Head of caudate nucleus (tissue), 42 donors: ENCODE measurements at regions not wholly inside any gene's neighbourhood (a gene's known extent, or its start where the extent isn't known, plus 50 kb on each side); places are given as distances from the start of the nearest gene placed in this dataset.
"Not testable (repeated sequence)": the region's sequence is repeated elsewhere in the genome, so short reads cannot be mapped to it uniquely, and the experiment has no call there.

Experiments used
- DNase-seq, 42 donors: peaks; one replicate each; pipeline versions ENCODE4 v3.0.0 to v3.0.0-alpha.2; 2020 to 2021; ENCODE audit warnings: mixed read lengths in 7 of 42
- intact Hi-C: fragments of 100-400 bp; cut with DNase I; formaldehyde crosslinking; loops from one replicate; pipeline ENCODE4 v1.15.0; 2022

DNA sequence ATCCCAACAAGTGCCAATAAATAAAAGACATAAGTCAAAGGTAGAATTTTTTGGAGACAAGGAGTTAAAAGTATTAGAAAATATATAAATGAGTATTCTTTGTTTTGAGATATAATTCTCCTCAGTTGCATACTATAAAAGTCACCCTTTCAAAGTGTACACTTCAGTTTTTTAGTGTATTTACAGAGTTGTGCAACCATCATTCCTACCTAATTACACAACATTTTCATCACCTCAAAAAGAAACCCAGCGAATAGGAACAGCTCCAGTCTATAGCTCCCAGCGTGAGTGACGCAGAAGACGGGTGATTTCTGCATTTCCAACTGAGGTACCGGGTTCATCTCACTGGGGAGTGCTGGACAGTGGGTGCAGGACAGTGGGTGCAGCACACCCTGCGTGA lies 1175.7 kb downstream of the PCDH19 start:
- intact Hi-C loops, DNase-seq: not testable (repeated sequence)

- no peak for DNase-seq
- intact Hi-C loops, result no loop called here
Measured at GRCh38 chrX:99192421-99192820, 1217.7 kb downstream of the PCDH19 start.

DNA sequence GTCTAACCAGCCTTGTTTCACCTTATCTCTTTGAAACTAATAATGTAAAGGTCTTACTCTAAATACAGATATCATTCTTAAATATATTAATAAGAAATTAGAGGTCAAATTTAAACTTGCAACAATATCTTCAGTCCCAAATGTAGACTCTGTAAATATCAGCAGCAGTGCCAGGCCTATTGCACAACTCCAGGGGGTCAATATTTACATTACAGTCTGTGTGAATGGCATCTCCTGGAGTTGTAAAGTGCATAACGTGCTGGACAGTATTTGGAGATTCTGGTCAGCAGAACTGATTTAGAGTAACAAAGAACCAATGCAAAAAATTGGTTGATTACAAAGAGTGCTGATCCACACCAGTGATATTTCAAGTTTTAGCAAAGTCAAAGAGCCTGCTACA lies 1225.9 kb downstream of the PCDH19 start:
- intact Hi-C loops, result no loop called here
- DNase-seq, result no peak

GRCh38 chrX:99172958-99173357 lies 1237.1 kb downstream of the PCDH19 start:
- no peak for DNase-seq

GRCh38 chrX:99142745-99143144 lies 1267.3 kb downstream of the PCDH19 start:
- DNase-seq, result no peak

More at GRCh38 chrX:99172958-99173357, 1237.1 kb downstream of the PCDH19 start:
- intact Hi-C loops, result no loop called here

DNA sequence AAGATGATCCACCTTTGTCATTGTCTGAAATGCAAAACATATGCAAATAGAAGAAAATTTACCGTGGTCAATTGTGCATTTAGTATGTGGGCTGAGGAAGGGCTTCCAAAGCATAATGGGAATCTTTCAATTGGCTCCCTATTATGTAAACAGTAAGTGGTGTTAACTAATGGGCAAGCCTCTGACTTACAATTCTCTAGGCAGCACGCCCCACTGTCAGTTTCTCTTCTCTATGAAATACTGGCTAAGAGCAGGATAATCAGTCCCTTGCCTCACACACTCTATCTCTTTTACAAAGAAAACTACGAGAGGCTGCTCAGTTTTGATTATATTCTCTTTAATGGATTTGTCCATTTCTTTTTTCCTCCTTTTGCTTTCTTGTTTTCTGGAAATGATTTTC lies 1272.6 kb downstream of the PCDH19 start:
- intact Hi-C loops, result no loop called here
- DNase-seq, result no peak

More at GRCh38 chrX:99142745-99143144, 1267.3 kb downstream of the PCDH19 start:
- intact Hi-C loops, result no loop called here

- intact Hi-C loops, result no loop called here
Measured at GRCh38 chrX:99117011-99117410, 1293.1 kb downstream of the PCDH19 start.

DNA sequence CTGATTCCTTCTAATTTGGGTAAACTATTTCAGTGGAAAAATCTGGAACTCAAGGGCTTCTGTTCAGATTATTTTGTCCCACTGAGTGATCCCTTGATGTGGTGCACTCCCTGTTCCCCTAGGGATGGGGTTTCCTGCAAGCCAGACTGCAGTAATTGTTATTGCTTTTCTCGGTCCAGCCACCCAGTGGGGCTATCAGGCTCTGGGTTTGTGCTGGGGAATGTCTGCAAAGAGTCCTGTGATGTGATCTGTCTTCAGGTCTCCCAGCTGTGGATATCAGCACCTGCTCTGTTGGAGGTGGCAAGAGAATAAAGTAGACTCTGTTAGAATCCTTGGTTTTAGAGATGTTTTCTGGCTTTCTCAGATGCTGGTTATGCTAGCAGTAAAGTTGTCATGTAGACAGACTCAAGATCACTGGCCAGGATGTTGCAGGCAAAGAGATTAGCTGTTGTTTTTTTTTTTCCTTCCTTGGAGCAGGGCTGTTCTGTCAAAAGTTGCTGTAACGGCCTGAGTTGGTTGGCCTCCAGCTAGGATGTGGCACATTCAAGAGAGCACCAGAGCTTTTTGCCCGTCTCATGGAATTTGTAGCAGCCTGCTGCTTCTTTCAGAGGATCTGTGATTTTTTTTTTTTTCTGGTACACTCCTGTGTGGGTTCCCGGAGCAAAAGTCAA lies 1314.0 kb downstream of the PCDH19 start:
- no peak for DNase-seq
- intact Hi-C loops, result no loop called here

More at GRCh38 chrX:99117011-99117410, 1293.1 kb downstream of the PCDH19 start:
- DNase-seq, result no peak

DNA sequence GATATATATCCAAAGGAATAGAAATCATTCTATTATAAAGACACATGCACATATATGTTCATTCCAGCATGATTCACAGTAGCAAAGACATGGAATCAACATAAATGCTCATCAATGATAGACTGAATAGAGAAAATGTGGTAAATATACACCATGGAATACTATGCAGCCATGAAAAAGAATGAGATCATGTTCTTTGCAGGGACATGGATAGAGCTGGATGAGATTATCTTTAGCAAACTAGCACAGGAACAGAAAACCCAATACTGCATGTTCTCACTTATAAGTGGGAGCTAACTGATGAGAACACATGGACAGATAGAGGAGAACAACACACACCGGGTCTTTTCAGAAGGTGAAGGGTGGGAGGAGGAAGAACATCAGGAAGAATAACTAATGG lies 1318.6 kb downstream of the PCDH19 start:
- intact Hi-C loops, result no loop called here
- no peak for DNase-seq

- intact Hi-C loops, result no loop called here
- DNase-seq, result no peak
Measured at GRCh38 chrX:99078301-99078700, 1331.8 kb downstream of the PCDH19 start.

- DNase-seq, result no peak
Measured at GRCh38 chrX:99077099-99077498, 1333.0 kb downstream of the PCDH19 start.

DNA sequence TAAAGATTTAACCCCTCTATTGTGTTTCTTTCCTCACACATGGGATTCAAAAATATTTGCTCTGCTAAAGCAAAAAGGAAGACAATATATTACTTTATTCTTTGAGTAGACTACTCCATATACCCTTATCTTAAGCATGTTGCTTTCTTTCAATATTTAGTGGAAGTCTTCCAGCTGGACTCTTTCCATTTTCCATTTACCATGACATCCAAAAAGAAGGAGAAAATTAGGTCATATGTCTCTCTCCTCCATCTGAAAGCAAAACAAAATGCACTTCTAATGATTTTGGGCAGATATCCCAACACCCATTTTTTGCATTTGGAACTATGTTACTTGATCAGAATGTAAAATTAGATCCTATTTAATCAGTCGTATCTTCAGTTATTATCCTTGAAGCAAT lies 1336.5 kb downstream of the PCDH19 start:
- DNase-seq, result no peak

More at GRCh38 chrX:99077099-99077498, 1333.0 kb downstream of the PCDH19 start:
- intact Hi-C loops, result no loop called here

GRCh38 chrX:99051639-99052038 lies 1358.4 kb downstream of the PCDH19 start:
- DNase-seq, result no peak
- intact Hi-C loops, result no loop called here

More for the DNA sequence above, 1336.5 kb downstream of the PCDH19 start:
- intact Hi-C loops, result no loop called here

DNA sequence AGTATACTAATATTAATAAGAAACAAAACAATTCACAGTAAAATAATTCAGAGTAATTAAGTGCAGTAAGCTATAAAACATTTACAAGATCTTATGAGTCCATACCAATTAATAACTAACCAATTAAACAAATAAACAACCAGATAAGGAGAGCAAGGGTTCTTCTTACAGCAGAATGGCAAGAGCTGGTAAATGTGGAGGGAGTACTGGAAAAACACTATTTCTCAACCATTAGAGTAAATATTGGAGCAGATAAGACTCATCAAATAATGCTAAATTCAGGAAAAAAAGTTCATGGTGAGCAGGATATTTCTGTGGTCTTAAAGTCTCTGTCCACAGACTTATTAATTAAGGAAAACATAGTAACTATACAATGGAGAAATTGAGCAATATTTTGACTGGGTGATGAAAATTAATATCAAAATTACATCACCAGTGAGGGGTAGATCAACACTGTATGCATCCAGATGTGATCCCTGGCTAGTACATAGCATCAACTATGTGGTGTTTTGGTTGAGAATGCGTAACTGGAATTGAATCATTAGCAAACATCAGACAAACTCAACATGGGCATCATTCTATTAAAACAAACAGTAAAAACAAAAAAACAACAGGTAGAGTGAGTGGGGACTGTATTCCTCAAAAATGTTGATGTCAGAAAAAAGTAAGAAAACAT lies 1376.7 kb downstream of the PCDH19 start:
- DNase-seq, result no peak
- intact Hi-C loops, result no loop called here

DNA sequence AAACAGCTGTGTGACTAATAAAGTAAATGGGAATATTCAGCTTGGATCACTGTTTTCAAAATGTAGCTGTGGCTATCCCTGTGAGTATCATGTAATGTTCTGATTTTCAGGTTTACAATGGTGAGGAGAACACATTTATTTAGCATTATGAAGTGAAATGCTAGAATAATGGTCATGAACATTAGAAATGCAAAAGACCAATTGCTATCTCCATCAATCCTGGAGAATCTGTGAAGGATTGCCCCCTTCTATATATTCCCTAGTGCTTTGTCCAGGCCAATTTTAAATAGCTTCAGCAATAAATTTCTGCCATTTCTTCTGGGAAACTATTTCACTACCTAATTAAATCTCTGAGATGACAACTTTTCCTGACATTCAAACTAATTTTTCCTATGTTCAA lies 1399.1 kb downstream of the PCDH19 start:
- no peak for DNase-seq
- intact Hi-C loops, result no loop called here

GRCh38 chrX:99001286-99001685 lies 1408.8 kb downstream of the PCDH19 start:
- no peak for DNase-seq
- intact Hi-C loops, result no loop called here

GRCh38 chrX:98962996-98963395 lies 1447.1 kb downstream of the PCDH19 start:
- intact Hi-C loops, result no loop called here
- DNase-seq, result no peak

DNA sequence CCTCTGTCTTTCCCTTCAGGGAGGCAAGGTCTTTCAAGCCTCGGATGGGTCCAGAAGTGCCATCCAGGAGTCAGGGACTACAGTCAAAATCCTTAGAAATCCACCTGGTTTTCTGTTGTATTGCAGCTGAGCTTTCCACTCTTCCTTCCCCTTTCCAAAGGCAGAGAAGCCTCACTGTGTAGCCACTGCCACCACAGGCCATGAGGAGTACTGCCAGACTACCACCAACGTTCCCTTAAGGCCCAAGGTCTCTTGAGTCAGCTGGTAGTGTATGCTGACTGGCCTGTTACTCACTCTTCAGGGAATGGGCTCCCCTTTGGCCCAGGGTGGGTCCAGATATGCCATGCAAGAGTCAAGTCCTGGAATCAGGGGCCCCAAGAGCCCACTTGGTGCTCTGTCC lies 1454.1 kb downstream of the PCDH19 start:
- no peak for DNase-seq
- intact Hi-C loops, result no loop called here

DNA sequence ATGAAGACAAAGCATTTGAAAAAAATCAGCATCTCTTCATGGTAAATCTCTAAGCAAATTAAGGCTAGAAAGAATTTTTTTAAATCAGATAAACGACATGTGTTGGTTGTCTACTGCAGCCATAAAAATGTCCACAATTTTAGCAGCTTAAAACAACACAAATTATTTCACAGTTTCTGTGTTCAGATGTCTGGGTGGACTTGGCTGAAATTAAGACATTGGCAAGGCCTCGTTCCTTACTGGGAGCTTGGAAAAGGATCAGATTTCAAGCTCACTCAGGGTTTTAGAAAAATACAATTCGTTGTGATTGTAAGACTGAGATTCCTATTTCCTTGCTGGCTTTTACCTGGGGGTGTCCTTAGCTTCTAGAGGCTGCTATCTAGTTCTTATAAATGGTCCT lies 1470.6 kb downstream of the PCDH19 start:
- no peak for DNase-seq

GRCh38 chrX:98931216-98931615 lies 1478.9 kb downstream of the PCDH19 start:
- DNase-seq, result no peak
- intact Hi-C loops, result no loop called here

More for the DNA sequence above, 1470.6 kb downstream of the PCDH19 start:
- intact Hi-C loops, result no loop called here

DNA sequence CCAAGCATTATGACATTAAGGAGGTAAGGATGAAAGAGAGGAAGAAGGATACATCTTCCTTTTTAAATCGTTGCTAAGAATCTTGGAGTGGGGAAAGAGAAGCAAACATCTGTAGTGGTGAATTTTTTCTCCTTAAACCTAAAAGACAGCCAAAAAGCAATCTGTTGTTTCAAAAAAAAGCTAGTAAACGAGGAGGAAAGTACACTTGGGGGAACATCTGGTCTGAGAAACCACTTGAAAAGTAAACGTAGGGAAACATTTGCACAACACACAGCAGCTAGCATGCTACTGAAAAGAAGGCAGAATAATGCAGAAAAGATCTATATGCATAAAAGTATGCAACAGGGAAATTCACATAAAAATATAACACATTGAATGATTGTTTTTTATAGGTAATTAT lies 1485.6 kb downstream of the PCDH19 start:
- intact Hi-C loops, result no loop called here
- no peak for DNase-seq
